SJSA1 (cell line): ENCODE measurements at regions not wholly inside any gene's neighbourhood (a gene's known extent, or its start where the extent isn't known, plus 50 kb on each side); places are given as distances from the start of the nearest gene placed in this dataset.

ENCODE experiments used
- DNase-seq, 2 experiments: peaks; one replicate each; pipeline ENCODE4 v3.0.0-alpha.2; 2015 to 2020; ENCODE audit warnings: low spot score in 2 of 2, low read depth in 1 of 2
- H3K27ac ChIP-seq: fragments of 250-450 bp; sonication (Bioruptor Pico); 2 replicates; pipeline ENCODE4 v1.5.1; 2020; ENCODE audit warnings: mild to moderate bottlenecking, moderate library complexity
- H3K27me3 ChIP-seq: fragments of 250-450 bp; sonication (Bioruptor Pico); replicated peaks from 2 replicates; pipeline ENCODE4 v1.5.1; 2020; ENCODE audit warnings: mild to moderate bottlenecking, moderate library complexity
- H3K36me3 ChIP-seq: fragments of 250-450 bp; sonication (Bioruptor Pico); 2 replicates; pipeline ENCODE4 v1.5.1; 2020; ENCODE audit warnings: mild to moderate bottlenecking
- H3K4me1 ChIP-seq: fragments of 250-450 bp; sonication (Bioruptor Pico); replicated peaks from 2 replicates; pipeline ENCODE4 v1.6.1; 2021; ENCODE audit warnings: mild to moderate bottlenecking
- H3K4me3 ChIP-seq: fragments of 250-450 bp; sonication (Bioruptor Pico); 2 replicates; pipeline ENCODE4 v1.5.1; 2020; ENCODE audit warnings: mild to moderate bottlenecking
- H3K9me3 ChIP-seq: fragments of 250-450 bp; sonication (Bioruptor Pico); replicated peaks from 2 replicates; pipeline ENCODE4 v1.5.1; 2020; ENCODE audit warnings: mild to moderate bottlenecking

DNA sequence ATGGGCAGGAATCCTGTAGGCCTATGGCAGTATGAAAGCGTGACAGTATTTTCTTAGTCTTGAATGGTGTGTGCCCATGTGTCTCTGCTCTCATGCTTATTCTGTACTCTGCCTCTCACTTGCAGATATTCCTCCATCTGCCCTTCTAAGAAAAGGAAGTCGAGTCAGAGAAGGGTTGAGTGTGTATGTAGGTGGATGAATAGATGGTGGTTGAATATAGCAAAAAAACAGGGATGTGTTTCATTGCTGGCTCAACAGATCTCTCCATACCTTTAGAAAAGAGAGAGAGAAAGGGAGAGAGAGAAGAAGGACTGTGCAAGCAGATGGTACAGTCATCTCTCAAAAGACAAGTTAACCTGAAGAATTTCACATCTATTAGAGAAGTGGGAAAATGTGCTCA lies 381.5 kb downstream of the FBXW7 start:
- Histone ChIP-seq H3K27me3 (no peaks in the 10 kb centered on the region), H3K27ac (no peak overlapping the region), H3K4me1 (no peaks in the 10 kb centered on the region), H3K9me3 (no peaks in the 10 kb centered on the region), H3K4me3 (no peak overlapping the region), H3K36me3 (no peaks in the 10 kb centered on the region)
- DNase-seq = no peak

DNA sequence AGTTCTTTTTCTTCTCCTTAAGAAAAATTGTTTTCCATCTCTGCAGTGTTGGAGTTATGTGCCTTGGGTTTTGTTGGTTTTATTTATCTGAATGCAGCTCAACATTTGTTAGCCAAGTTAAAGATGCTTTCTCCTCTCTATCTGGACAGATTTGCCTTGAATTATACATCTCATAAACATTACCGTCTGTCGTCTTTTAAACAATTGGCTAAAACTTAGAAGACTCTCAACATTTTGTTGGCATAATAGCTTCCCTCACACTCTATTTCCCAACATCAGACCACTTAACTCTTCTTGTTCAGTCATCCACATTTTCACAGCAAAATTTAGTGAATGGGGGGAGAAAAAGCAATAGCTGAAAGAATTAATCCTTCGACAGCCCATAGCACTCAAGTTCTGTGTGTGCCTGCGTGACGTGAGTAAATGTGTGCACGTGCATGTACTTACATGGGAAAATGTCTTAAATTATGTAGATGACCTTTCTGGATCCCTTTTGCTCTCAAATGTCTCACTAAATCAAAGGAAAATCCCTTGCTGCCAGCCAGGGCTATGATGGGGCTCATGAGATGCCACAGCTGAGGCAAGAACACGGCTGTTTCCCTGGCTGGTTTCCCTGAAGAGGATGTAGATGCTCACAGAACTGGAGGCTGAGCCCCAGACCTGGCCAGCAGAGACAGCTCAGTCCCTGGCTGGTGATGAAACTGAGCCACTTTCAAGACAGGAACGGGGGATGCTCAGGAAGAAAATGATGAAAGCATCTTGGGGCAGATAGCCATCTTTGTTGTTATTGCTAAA lies 382.2 kb downstream of the FBXW7 start:
- no peak overlapping the region for H3K4me3 ChIP-seq
- no peaks in the 10 kb centered on the region for H3K4me1 ChIP-seq
- H3K36me3 ChIP-seq = no peaks in the 10 kb centered on the region
- DNase-seq = no peak
- H3K27me3 ChIP-seq = no peaks in the 10 kb centered on the region
- H3K27ac ChIP-seq = no peak overlapping the region
- no peaks in the 10 kb centered on the region for H3K9me3 ChIP-seq

DNA sequence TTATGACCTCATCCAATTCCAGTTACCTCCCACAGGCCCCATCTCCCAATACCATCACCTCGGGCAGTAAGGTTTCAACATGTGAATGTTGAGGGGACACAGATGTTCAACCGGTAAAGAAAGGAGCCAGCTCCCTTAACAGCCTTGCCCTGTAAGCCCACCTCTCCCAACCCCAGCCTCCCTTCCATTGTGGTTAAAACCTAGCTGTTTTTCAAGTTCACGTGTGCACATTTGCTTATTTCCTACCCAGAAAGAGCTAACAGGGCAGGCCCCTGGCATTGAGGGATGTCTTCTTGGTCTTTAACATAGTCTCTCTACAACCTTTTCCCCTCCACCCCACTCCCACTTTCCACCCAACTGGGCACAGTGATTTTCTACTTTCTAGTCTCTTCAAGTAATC lies 385.7 kb downstream of the FBXW7 start:
- no peak overlapping the region for H3K4me3 ChIP-seq

DNA sequence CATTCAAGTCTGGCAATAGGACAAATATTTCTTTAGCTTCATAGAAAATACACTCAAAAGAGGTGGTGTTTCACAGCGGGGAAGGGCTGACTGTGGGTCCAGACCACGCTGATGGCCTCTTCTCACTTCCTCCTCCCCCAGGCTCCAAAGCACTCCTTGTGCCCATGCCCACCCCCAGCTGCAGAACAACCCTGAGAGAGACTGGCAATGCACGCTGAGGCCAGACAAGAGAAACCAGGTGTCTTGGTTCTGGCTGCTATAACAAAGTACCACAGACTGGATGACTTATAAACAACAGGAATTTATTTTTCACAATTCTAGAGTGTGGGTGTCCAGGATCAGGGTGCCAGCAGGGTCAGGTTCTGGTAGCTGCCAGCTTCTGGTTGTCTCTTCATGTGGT lies 386.1 kb downstream of the FBXW7 start:
- Histone ChIP-seq H3K4me1 (no peaks in the 10 kb centered on the region), H3K9me3 (peaks cover 4% of the 10 kb centered on the region; the same call in 1 of the 2 replicates), H3K4me3 (no peak overlapping the region), H3K27me3 (no peaks in the 10 kb centered on the region), H3K36me3 (no peaks in the 10 kb centered on the region), H3K27ac (no peak overlapping the region)
- no peak for DNase-seq

More for the DNA sequence above, 385.7 kb downstream of the FBXW7 start:
- Histone ChIP-seq H3K9me3 (peaks cover 4% of the 10 kb centered on the region; the same call in 1 of the 2 replicates), H3K4me1 (no peaks in the 10 kb centered on the region), H3K27ac (no peak overlapping the region), H3K36me3 (no peaks in the 10 kb centered on the region), H3K27me3 (no peaks in the 10 kb centered on the region)
- DNase-seq = no peak

DNA sequence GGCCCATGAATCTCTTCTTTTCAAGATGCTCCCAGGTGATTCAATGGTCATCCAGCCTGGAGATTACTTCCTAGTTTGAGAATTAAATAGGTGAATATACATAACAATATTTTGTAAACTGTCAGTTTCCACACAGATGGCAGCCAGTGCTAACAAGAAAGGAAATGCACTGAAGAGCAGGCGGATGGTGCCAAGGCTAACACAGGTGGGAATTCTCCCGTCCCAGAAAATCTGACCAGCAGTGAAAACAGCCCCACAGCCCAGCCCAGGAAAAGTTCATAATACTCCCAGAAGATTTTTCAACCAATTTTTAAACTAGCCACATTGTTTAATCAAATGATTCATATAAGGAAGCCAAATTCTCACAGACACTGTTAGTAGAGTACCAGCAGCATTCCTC lies 387.2 kb upstream of the GATB start:
- no peaks in the 10 kb centered on the region for H3K36me3 ChIP-seq
- no peak overlapping the region for H3K27ac ChIP-seq
- H3K4me3 ChIP-seq = no peak overlapping the region
- no peaks in the 10 kb centered on the region for H3K27me3 ChIP-seq
- DNase-seq = no peak
- H3K9me3 ChIP-seq = peaks cover 4% of the 10 kb centered on the region; the same call in 1 of the 2 replicates
- no peaks in the 10 kb centered on the region for H3K4me1 ChIP-seq

DNA sequence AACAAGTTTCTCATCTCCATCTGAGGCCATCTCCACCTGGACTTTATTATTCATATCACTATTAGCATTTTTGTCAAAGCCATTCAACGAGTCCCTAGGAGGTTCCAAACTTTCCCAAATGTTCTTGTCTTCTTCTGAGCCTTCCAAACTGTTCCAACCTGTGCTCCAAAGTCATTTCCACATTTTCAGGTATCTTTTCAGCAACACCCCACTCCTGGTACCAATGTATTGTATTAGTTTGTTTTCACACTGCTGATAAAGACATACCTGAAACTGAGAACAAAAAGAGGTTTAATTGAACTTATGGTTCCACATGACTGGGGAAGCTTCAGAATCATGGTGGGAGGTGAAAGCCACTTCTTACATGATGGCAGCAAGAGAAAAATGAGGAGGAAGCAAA lies 385.4 kb upstream of the GATB start:
- Histone ChIP-seq H3K9me3 (peaks cover 4% of the 10 kb centered on the region; the same call in 1 of the 2 replicates), H3K4me1 (no peaks in the 10 kb centered on the region), H3K4me3 (no peak overlapping the region), H3K27ac (no peak overlapping the region), H3K36me3 (no peaks in the 10 kb centered on the region), H3K27me3 (no peaks in the 10 kb centered on the region)
- DNase-seq = no peak

DNA sequence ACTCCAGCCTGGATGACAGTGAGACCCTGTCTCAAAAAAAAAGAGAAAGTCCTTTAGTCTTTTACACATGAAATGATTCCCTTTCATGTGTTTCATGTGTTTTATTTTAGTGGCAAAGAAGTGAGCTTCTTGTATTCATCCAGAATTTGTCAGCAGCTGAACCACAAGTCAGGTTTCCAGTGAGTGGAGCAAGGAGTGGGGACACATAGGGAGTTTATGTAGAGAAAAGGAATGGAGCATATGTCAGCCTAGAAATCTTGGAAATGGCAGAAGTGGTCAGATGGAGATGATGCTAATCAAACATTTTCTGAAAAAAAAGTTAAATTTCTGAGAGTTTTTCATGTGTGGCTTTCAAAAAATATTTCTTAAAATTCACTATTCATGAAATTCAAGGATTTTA lies 383.0 kb upstream of the GATB start:
- H3K27me3 ChIP-seq = no peaks in the 10 kb centered on the region
- no peak overlapping the region for H3K4me3 ChIP-seq
- H3K27ac ChIP-seq = no peak overlapping the region
- H3K36me3 ChIP-seq = no peaks in the 10 kb centered on the region
- H3K4me1 ChIP-seq = no peaks in the 10 kb centered on the region
- no peak for DNase-seq
- peaks cover 4% of the 10 kb centered on the region; the same call in 1 of the 2 replicates for H3K9me3 ChIP-seq

DNA sequence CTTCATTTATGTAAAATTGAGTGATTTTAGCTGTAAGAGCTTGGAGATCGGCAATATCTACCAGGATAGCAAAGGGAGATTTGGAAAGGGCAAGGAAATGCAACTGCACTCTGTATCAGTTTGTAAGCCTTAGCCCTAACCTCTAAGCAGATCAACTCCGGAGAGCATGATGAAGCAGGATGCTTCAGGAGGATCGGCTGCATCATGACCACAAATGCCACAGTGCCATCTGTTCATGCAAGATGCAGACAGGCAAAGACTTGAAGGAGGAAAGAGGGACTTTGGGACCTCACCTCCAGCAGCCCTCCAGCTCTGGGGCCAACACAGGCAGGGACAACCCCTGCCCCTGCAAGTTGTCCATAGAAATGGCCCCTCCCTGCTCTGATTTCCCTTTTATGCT lies 377.6 kb upstream of the GATB start:
- Histone ChIP-seq H3K4me3 (no peak overlapping the region), H3K9me3 (no peaks in the 10 kb centered on the region), H3K36me3 (no peaks in the 10 kb centered on the region), H3K27ac (no peak overlapping the region), H3K27me3 (no peaks in the 10 kb centered on the region), H3K4me1 (no peaks in the 10 kb centered on the region)
- DNase-seq = no peak

DNA sequence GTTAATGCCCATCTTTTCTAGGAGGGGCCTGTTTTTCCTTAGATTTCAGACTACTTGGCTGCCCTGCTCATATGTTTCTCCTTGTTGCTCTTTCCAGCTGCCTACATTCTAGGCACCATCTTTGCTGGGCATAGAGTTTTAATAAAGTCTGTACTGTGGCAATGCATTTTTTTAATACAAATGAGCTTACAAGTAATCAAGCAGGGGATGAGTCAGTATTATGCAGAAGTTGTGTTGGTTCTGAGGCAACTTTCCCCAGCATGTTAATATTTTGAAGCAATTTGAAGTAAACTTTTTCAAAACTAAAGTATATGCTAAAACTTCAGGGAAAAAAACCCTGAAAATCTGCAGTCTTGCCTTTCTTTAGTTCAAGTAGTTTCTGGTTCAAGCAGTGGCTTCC lies 372.0 kb upstream of the GATB start:
- DNase-seq = no peak
- Histone ChIP-seq H3K4me1 (no peaks in the 10 kb centered on the region), H3K4me3 (no peak overlapping the region), H3K36me3 (no peaks in the 10 kb centered on the region), H3K27ac (no peak overlapping the region), H3K27me3 (no peaks in the 10 kb centered on the region), H3K9me3 (no peaks in the 10 kb centered on the region)

DNA sequence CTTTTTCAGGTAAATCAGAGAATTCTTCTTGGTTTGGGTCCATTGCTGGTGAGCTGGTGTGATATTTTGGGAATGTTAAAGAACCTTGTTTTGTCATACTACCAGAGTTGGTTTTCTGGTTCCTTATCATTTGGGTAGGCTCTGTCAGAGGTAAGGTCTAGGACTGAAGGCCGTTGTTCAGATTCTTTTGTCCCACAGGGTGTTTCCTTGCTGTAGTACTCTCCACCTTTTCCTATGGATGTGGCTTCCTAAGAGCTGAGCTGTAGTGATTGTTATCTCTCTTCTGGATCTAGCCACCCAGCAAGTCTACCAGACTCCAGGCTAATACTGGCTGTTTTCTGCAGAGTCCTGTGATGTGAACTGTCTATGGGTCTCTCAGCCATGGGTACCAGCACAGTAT lies 367.5 kb upstream of the GATB start:
- Histone ChIP-seq H3K4me3 (no peak overlapping the region), H3K9me3 (no peaks in the 10 kb centered on the region), H3K27me3 (no peaks in the 10 kb centered on the region), H3K4me1 (no peaks in the 10 kb centered on the region), H3K27ac (no peak overlapping the region), H3K36me3 (no peaks in the 10 kb centered on the region)
- no peak for DNase-seq

DNA sequence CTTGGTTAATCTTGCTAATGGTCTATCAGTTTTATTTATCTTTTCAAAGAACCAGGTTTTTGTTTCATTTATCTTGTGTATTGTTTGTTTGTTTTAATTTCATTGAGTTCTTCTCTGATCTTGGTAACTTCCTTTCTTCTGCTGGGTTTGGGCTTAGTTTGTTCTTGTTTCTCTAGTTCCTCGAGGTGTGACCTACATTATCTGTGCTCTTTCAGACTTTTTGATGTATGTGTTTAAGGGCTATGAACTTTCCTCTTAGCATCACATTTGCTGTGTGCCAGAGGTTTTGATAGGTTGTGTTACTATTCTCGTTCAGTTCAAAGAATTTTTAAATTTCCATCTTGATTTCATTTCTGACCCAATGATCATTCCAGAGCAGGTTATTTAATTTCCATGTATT lies 365.4 kb upstream of the GATB start:
- Histone ChIP-seq H3K27ac (no peak overlapping the region), H3K9me3 (no peaks in the 10 kb centered on the region), H3K27me3 (peaks cover 2% of the 10 kb centered on the region; the same call in 1 of the 2 replicates), H3K4me3 (no peak overlapping the region), H3K36me3 (no peaks in the 10 kb centered on the region), H3K4me1 (no peaks in the 10 kb centered on the region)
- DNase-seq = no peak

DNA sequence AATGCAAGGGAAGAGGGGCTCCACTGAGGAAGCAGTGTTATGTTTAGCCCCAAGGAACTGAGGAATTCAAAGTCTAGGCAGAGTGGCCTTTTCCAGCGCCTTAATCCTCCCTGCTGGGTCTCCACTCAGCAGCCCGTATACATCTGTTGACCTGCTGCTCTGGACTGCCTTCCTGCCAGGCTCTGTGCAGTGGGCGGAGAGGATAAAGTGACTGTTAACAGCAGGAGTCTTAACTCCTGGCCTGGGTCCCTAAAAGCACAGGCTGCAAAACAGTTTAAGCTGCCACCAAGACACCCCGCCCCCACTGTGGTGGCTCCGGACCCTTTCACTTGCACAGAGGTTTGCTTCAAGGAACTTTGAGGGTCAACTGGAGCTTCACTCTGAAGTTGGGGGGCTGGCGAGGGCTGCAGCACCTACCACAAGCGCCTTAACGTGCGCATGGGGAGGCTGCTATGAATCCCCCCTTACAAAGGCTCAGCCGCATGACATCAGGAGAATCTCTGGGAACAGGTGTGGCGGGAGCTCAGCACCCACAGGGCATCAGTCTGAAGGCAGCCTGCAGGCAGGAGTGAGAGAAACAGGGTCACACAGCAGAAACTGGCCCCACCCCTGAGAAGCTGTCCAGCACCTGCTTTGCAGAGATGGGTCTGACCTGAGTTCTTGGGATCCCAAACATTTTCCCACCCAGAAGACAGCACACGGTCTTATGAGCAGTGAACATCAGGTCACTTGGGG lies 358.2 kb upstream of the GATB start:
- no peaks in the 10 kb centered on the region for H3K4me1 ChIP-seq
- H3K4me3 ChIP-seq = no peak overlapping the region
- no peak overlapping the region for H3K27ac ChIP-seq
- peaks cover 5% of the 10 kb centered on the region; the same call in 1 of the 2 replicates for H3K27me3 ChIP-seq
- H3K9me3 ChIP-seq = no peaks in the 10 kb centered on the region
- no peak for DNase-seq
- no peaks in the 10 kb centered on the region for H3K36me3 ChIP-seq

DNA sequence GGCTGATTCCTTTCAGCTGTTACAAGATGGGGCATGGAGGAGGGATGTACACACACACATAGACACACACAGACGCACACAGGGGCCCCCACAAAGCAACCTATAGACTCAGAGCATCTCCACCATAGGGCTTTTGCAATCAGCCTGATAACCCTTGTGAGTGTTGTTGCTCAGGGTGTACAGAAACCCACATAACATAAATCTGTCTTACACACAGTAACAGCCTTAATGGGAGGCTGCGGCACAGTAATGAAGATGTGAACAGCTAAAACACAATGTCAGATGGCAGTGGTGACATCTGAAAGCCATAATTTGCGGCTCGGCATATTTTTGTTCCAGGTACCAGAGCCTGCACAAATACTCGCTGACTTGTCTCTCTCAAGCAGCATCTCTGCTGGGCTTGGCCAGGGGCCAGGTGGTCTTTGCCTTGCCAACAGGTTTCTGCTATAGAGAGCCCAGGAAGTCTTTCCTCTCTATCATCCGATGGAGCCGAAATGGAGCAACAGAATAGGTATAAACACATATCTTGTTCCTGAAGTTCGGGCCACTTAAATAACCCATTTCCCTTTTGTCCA lies 357.2 kb upstream of the GATB start:
- Histone ChIP-seq H3K4me1 (no peaks in the 10 kb centered on the region), H3K36me3 (no peaks in the 10 kb centered on the region), H3K27ac (no peak overlapping the region), H3K27me3 (peaks cover 5% of the 10 kb centered on the region; the same call in 1 of the 2 replicates), H3K9me3 (no peaks in the 10 kb centered on the region), H3K4me3 (no peak overlapping the region)
- DNase-seq = no peak

DNA sequence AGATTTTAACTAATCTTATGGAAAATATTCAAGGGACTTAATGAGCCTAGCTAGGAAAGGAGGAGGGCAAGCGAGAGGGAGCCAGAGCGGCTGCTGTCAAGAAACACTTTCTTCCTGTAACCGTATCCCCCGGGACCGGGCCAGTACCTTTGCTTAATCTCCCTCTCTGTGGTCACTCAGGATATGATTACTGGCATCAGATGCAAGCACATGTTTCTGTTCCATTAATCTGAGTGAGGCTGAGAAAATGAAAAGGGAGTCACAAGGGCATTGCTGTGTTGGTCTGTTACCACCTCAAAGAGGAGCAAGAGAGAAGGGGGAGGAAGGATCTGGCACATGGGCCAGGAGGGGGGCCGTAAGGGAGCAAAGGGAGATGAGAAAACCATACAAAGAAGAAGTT lies 356.7 kb upstream of the GATB start:
- Histone ChIP-seq H3K4me3 (no peak overlapping the region), H3K36me3 (no peaks in the 10 kb centered on the region), H3K27ac (no peak overlapping the region), H3K27me3 (peaks cover 5% of the 10 kb centered on the region; the same call in 1 of the 2 replicates), H3K4me1 (no peaks in the 10 kb centered on the region), H3K9me3 (no peaks in the 10 kb centered on the region)
- DNase-seq = no peak
